ENCODE measurements at regions not wholly inside any gene's neighbourhood (a gene's known extent, or its start where the extent isn't known, plus 50 kb on each side); places are given as distances from the start of the nearest gene placed in this dataset.
"Not testable (repeated sequence)": the region's sequence is repeated elsewhere in the genome, so short reads cannot be mapped to it uniquely, and the experiment has no call there.

- not testable (repeated sequence) for DNase-seq
Measured at GRCh38 chr7:153409567-153410342, 642.4 kb upstream of the DPP6 start.

DNA sequence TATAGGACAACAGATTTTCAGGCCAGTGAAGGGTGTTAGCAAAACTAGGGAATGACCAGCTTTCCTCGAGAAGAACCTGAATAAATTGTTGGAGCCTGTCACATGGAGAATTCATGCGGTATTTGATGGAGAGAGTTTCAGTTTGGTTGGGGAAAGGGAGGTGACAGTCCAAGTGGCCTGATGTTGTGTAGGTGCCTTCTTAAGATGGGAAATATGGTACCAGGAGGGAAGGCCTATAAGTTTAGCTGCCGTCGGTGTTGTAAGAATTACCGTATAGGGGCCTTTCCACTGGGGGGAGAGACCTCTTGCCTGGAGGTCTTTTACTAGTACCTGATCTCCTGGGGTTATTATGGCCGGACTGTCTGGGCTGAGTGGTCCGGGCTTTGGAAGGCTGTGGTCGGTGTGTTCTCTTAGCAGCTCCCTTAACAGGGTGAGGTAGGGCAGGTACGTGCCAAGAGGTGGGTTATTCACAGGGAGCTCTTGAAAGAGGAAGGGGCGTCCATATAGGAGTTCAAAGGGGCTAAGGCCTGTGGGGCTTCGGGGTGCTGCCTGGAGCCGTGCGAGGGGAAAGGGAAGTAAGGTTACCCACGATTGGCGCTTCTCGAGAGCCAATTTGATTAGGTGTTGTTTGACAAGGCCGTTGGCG is 641.1 kb upstream of the DPP6 start:
- DNase-seq: not testable (repeated sequence)

- DNase-seq: not testable (repeated sequence)
Measured at GRCh38 chr7:153412114-153412823, 639.9 kb upstream of the DPP6 start.

DNA sequence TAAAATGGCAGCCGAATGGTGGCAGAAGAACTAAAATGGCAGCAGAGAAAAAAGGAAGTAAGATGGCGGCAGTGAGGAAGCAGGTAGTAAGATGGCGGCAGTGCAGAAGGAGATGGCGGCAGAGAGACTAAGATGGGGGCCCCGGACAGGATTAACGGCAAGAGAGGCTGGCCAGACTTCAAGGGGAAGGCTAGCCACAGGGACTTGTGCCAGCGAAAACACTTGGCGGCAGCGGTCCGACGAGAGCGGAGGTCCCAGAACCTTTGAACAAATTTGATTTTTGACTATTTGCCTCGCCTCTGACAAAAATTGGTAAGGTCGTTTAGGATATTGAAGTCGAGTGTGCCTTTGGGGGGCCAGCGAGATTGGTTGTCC is 639.4 kb upstream of the DPP6 start:
- DNase-seq: not testable (repeated sequence)

GRCh38 chr7:153413199-153413539 is 639.0 kb upstream of the DPP6 start:
- no peak for DNase-seq

DNA sequence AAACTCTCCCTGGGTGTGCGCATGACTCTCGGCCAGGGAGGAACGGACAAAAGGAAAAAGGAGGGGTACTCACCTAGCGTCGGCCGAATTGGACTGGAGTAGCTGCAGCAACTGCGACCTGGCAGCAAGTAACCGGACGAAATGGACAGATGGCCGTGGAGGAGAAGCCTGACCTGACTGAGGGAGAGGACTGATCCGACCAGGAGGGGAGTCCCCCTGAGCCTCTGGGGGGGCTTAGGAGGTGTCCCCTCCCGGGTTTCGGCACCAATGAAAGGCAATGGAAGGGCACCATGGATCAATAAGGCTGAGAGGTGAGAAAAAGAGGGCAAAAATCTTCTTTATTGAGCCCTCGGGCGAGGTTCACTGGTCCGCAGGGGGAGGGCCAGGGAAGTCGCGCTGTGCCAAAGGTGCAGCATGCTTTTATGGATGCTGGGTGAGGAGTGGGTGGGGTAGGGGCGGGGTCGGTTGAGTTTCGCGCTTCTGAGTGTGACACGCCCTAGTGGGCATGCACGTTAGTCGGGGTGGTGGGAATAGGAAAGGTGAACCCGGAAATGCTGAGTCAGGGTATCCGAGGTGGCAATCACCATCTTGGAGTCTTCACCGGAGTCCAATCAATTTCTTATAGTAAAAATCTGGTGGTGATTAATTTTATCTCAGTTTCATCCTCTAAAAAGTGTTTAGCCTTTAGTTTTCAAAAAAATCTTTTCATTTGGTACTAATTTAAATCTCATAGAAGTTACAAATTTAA is 638.5 kb upstream of the DPP6 start:
- no peak for DNase-seq

- DNase-seq: no peak
Measured at GRCh38 chr7:153414288-153414629, 637.9 kb upstream of the DPP6 start.

- DNase-seq: no peak
Measured at GRCh38 chr7:153415632-153416031, 636.6 kb upstream of the DPP6 start.

DNA sequence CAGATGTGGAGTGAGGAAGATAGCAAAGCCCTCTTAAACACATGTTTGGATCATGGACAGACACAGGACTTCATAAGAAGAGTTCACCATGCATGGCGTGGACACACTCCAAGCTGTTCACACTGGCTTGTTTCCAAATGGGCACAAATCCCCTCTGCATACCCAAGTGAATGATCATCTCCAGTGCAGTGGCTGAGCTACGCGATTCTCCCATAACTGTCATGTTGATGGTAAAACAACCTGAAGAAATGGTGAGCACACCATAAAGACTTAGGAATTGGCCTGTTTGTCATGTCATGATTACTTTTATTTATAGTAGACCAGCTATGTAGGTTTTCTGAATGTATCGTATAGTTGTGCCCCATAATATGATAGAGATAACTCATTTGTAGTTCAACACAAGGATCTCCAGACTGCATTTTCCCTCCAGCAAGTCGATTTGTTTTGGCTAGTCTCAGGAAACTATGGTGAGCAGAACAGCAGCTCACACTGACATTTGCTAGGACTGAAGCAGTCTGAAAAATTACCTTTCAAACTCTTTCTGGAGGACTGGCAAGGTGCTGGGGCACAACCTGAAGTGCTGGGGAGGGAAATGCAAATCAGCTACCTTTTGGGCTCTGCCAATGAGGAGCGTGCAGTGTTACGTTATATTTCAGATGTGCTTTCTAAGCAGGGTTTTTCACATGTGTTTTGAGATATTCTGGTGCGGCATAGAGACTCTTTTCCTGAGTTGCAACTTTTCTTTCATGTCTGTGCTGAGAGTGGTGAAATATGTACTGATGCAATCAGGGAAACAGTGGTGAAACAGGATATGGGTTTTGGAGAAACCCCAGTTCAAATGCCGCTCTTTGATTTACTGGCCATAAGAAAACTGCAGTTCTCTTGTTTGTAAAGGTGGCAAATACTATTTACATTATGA is 629.6 kb upstream of the DPP6 start:
- DNase-seq: no peak

- DNase-seq: no peak
Measured at GRCh38 chr7:153423210-153423590, 629.0 kb upstream of the DPP6 start.

GRCh38 chr7:153430931-153431330 is 621.3 kb upstream of the DPP6 start:
- no peak for DNase-seq

- DNase-seq: no peak
Measured at GRCh38 chr7:153432063-153432462, 620.1 kb upstream of the DPP6 start.

- DNase-seq: no peak
Measured at GRCh38 chr7:153433223-153433622, 619.0 kb upstream of the DPP6 start.

- no peak for DNase-seq
Measured at GRCh38 chr7:153440715-153441114, 611.5 kb upstream of the DPP6 start.

- DNase-seq: no peak
Measured at GRCh38 chr7:153443032-153443701, 609.0 kb upstream of the DPP6 start.

- no peak for DNase-seq
Measured at GRCh38 chr7:153444641-153445040, 607.6 kb upstream of the DPP6 start.

DNA sequence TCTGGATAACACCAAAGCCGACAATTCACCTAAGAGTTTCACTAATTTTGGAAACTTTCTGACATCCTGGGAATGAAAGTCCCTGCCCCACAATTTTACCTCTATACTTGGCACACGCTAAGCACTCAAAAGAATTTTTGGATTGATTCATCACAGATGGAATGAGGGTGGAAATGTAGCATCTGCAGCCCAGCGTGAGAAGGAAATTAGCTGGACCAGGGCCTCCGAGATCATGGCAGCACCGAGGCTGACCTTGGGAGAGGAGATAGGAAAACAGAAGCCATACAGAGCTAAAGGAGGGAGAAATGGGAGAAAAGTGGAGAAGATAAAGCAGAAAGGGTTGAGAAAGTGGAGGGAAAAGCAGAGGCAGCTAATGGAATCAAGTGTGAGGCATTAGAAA is 606.6 kb upstream of the DPP6 start:
- no peak for DNase-seq

GRCh38 chr7:153446490-153446889 is 605.7 kb upstream of the DPP6 start:
- DNase-seq: no peak

DNA sequence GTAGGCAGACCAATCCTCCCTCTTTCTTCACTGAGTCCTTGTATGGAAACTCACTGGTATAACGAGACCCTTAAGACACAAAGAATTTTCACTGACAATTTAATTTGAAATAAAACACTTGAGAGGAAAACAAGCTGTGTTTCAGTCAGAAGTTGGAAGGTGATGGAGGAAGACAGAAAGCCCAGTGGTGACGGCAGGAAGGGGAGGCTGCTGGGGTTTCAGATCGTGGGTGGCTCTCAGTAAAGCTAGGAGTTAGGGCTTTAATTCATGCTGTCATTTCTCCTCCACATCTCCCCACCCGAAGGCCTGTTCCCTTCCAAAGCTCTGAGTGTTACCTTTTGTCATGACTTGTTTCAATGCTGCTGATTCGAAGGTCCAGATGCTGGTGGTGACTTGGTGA is 605.2 kb upstream of the DPP6 start:
- DNase-seq: no peak

- DNase-seq: no peak
Measured at GRCh38 chr7:153452661-153453060, 599.5 kb upstream of the DPP6 start.

DNA sequence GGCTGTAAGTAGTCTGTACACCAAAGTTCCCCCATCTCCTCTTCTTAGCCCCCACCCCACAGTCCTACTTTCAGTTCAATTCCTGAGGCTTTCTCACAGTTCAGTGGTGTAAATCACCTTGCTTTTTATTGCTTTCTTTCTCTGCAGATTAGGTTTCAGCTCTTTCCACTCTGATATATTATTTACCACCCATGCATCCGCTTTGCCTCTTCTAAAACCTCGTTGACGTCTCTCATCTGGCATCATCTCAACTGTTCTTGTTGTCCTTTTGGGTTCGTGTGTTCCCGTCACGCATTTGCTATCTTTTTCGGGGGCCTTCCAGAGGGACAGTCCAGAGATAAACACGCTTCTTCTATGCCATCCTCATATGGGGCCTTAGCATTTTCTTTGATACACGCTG is 597.9 kb upstream of the DPP6 start:
- no peak for DNase-seq

- DNase-seq: no peak
Measured at GRCh38 chr7:153457746-153458145, 594.5 kb upstream of the DPP6 start.

Data from dermis blood vessel endothelial cell (primary cell).